ENCODE measurements at regions not wholly inside any gene's neighbourhood (a gene's known extent, or its start where the extent isn't known, plus 50 kb on each side); places are given as distances from the start of the nearest gene placed in this dataset.

DNA sequence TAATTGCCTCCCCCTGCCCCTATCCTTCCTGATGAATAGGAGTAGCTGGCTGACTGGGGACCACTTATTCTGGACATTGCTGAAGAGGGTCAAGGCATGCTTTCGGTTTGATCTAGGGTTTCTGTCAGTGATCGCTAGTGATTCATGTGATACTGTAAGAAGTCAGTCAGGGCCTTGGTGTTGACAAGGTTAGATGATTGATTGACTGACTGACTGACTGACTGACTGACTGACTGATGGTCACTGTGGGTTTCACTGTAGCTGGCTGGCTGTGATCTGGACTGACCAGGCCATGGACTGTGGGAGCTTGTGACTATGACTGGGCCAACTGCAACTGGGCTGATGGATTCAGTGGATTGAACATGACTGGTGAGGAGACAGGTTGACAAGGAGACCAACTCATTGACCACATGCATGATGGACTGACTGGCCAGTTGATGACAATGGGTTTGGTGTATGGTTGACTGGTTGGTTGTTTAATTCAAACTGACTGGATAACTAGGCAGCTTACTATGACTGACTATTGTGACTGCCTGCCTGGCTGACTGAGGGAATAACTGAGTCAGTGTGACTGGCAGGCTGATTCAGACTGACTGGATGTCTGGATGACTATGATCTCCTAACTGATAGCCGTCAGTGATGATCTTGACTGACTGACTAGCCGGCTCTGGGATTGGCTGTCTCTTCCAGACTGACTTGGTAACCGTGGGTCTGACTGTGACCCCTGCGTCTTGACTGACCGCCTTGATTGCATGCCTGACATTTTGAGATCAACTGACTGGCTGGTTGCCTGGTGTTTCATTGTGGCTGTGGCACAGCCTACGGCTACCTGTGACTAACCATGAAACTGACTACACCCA, 509.9 kb downstream of the SHQ1 start:
- no peak for DNase-seq

DNA sequence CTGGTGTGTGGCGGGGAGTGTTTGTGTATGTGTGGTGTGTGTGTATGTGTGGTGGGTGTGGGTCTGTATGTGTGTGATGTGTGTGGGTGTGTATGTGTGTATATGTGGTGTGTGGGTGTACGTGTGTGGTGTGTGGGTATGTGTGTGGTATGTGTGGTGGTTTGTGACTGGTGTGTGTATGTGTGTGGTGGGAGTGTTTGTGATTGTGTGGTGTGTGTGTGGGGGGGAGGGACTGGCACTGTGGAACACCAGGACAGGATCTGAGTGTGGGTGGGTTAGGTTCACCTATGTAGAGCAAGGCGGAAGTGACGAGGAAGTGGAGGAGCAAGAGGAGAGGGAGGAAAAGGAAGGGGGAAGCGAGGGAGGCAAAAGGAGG, 510.8 kb downstream of the SHQ1 start:
- DNase-seq = no peak

DNA sequence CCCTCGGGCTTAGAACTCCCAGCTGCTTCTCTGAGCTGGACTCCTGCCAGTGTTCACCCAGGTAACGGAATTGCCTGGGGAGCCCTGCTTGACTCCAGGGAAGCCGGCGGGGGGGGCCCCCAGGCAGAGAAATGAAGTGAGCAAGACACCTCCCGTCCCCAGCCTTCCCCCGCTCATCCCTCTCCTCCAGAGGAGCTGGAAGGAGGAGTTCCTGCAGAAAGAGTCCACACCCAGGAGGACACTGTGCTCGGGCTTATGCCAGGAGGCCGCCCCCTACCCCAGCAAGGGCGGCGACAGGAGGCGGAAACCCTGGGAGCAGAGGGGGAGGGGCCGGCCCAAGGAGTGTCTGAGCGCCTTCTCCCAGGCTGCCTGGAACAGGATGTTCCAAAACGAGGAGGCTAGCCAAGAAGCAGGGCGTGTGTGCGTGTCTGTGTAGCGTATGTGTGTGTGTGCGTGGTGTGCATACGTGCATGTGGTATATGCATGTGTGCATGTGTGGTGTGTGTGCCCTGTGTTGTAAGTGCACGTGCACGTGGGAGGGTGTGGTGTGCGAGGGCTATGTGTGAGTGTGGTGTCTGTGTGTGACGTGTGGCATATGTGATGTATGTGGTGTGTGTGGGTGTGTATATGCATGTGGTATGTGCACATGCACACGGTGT, 511.3 kb downstream of the SHQ1 start:
- DNase-seq = no peak

DNA sequence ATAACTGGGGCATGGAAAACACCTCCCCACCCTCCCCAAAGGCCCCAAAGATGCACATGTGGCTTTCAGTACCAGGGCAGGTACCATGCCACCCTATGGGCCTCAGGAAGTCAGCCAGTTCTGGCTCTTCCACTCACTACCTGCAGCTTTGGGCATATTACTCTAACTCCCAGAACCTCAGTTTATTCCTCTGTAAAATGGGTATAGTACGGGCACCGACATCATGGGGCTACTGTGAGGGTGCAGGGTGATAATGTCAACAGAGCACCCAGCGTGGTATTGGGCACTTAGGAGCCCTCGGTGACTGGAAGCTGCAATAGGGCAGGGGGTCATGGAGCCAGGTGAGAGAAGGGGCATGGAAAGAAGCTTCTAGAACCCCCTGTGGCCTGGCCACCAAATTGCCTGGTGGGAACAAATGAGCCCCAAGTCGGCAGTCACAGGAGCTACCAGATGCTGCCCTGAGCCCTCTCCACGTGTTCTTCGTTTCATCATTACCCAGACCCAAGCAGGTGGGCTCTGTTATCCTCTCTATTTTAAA, 512.1 kb downstream of the SHQ1 start:
- DNase-seq = no peak

DNA sequence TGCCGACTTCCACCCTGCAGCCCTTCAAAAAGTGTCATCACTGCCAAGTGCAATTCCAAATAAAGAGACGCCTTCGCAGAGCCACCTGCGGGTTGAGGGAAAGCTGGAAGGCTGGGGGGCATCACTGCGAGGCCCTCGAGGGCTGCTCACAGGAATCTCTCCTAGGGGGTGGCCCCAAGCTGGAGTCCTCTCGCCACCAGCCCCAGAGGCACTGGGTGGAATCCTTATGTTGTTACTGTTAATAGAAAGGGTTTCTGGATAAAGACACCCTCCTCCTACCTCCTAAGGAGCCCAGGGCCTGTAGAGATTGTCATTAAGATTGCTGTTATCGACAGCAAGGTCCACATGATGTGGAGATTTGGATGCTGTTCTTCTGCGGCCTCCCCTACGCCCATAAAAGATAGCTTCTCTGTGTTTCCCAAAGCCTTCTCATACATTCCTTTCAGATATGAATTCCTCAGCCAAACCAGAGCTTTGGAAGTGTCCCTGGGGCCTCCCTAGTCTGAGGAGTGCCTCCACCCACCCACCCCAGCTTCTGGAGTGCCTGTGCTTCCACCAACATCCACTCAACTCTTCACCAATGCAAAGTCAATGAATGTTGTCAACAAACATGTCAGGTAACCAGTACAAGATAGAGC, 512.7 kb downstream of the SHQ1 start:
- no peak for DNase-seq

DNA sequence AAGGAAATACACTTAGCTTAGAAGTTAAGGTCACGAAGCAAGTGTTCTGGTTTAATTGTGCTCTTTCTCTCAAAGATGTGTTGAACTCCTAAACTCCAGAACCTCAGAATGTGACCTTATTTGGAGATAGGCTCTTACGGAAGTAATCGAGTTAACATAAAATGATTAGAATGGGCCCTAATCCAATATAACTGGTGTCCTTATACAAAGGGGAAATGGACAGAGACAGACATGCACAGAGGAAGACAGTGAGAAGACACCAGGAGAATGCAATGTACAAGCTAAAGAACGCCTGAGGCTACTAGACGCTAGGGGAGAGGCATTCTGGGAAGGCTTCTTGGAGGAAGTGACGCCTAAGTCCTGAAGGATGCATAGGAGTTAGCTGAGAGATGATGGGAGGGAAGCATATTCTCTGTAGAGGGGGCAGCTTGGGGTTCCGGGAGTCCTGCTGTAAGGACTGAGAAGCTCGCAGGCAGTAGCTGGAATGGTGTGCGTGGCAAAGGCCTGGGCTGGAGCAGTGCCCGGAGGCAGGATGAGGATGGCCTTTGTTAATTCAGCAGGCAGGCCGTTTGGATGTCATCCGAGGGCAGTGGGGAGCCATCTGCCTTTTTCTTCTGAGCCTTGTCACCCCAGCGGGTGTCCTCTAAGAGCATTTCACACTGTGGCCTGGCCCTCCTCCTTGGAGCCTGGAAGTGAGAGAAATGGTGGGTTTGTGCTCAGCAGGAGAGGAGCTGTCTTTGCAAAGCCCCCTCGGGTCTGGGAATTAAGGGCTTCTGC, 513.4 kb downstream of the SHQ1 start:
- no peak for DNase-seq

DNA sequence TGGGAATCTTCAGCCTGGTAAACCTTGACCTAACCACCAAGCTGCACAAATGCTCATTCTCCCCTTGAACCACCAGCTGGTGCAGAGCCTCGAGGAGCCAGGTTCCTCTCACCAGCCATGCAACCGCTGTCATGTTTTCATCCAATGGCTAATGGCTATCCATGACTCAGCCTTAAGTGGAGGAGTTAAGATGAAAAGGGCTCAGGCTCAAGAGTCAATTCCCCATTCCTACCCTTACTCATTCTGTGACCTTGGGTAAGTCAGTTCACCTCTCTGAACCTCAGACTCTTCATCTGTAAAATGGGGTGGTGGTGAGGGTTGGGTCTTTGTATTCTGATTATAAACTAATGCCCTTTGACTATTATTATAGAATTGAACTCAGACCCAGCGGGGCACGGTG, 515.6 kb downstream of the SHQ1 start:
- no peak for DNase-seq

DNA sequence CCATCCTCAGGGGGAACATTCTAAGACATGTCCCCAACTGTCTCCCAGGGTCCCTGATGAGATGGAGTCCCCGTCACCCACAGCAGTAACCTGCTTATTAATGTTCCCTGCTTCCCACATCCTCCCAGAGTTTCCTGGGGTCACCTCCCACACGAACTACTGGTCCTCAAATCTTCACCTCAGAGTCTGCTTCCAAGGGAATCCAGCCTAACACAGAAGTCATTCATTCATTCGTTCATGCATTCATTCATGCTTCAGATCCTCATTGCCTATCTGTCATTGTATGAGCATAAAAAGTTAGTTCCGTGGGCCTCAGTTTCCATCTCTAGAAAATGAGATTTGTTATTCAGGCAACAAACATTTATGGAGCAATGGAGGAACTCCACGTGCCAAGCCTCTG, 516.2 kb downstream of the SHQ1 start:
- DNase-seq = no peak

DNA sequence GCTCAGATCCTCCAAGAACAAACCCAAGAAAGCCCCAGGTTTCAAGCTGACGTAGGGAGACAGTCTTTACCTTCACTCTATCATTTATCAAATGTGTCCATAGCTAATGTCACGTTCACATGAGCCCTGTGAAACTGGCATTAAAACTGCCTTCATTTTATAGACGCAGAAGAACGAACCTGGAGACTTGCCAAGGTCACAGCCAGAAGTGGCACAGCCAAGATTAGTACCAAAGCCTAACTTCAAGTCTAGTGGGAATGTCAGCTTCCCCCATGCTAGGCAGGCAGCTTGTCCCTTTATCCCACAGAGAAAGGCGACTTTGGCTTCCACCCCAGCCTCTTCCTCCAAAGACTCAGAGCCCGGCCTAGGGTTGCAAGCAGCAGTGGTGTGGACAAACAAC, 517.2 kb downstream of the SHQ1 start:
- no peak for DNase-seq

DNA sequence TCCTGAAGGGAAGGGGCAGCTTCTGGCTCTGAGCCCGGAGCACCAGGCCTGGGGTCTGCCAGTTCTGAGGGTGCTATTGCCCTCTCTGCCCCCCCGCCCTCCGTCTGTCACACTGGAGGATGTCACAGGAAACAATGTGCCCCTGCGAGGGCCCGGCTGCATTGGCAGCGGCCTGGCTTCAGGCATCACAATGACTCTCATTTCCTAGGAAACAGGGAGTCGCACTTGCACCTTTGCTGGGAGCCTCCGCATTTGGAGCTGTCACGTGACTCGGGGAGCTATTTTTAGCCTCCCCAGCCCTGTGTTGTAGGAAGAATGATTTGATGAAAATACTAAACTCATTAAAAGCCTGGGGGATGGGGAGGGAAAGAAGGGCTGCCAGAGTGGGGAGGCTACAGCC, 518.9 kb downstream of the SHQ1 start:
- DNase-seq = no peak

DNA sequence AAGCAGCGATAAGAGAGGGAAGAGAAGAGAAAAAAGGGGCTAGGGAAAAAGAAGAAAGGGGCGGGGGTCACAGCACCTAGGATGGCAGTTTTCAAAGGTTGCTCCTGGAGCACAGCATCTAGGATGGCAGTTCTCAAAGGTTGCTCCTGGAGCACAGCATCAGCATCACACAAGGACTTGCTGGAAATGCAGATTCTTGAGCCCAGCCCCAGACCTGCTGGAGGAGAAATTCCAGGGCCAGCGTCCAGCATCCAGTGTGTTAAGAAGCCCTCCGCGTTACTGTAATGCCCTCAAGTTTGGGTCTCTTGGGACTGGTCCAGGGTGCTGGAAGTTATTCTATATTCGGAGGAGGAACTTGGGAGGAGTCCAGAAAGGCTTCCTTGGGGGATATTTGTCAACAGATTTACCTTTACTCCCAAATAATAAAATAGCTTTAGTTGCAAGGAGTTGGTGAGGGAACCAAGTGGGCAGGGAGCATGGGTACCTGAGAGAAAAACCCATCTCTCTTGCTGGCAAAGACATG, 519.4 kb downstream of the SHQ1 start:
- no peak for DNase-seq

DNA sequence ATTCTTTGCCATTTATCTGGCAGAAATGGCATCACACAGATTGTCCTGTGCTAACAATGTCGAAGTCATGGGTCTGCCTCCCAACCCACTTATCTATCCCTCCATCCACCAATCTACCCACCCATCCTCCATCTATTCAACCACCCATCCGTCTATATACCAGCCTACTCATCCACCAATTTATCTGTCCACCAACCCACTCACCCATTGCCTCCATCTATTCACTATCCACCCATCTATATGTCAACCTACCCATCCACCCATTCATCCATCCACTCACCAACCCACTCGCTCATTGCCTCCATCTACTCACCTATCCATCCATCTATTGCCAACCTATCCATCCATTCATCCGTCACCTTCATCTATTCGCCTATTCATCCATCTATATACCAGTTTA, 521.2 kb downstream of the SHQ1 start:
- no peak for DNase-seq

DNA sequence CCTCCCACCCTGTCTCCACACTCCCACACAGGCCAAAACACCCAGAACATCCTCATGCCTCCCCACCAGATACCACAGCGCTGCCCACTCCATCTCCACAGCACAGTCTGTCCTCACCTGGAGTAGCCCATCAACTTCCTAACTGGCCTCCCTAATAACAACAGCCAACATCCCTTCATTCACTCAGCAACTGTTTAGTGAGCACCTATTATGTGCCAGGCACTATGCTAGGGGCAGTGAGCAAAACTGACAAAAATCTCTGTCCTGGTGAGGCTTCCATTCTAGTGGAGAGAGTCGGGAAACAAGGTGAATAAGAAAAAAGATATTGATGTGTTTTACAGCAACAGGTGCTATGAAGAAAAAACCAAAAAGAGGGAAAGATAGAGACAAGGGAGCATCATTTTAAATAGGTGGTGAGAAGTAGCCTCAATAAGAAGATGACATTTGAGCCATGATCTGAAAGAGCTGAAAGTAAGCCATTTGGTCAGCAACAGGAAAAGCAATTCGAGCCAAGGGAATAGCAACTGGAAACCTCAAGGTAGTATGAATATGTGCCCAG, 523.9 kb downstream of the SHQ1 start:
- no peak for DNase-seq

DNA sequence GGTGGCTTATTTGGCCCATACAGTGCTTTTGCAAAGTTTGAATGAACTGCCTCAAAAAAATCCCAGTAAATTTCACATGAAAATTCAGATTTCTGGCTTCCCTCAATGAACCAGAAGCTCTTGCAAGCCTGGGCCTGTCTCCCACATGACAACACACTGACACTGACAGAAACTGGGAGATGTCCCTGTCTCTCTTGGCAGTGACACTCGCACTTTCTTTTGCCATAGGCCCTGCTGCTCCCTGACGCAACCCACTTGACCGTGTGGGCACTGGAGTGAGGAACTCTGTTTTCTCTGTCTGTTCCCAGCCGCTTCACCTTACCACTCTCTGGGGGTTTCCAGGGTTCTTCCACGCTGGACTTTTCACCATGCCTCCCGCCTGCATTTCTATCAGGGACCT, 524.5 kb downstream of the SHQ1 start:
- DNase-seq = no peak

DNA sequence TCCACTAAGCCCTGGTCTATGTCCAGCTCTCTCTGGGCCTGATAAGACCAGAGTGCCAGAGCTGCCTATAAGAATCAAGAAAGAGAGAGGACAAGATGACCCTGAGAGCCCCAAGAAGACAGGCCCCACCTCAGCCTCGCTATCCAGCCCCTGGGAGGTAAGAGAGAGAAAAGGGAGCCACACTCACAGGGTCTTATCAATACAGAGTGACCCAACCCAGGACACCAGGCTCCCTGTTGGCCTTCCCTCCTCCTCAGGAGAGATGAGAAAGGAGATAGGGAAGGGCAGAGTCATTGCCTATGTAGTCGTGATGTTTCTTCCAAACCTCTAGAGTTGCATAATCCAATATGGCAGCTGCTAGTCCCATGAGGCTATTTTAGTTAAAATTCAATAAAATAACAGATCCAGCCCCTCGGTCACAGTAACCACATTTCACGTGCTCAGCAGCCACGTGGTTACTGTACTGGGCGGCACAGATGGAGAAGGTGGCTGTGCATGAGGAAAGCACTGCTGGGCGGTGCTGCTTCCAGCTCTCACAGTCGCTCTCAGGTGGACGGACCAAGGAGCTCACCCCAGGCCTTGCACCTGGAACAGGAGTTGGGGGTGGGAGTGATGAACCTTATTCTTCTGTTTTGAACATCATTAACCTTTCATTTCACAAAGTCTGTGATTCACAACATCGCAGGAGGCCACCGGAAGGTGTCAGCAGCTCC, 525.8 kb downstream of the SHQ1 start:
- DNase-seq = no peak

DNA sequence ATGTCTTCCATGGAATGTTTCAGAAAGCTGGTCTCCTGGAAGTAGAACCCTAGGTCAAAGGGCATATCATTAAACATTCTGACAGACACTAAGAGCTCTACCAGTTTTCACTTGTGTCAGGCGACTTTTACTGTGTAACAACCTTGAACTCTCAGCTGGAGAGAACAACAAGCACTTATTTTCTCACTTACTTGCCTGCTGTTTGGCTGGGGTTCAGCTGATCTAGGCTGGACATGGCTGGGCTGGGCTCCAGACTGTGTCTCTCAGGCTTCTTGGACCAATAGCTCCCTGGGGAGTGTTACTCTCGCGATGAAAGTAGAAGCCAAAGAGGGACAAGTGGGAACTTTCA, 527.3 kb downstream of the SHQ1 start:
- no peak for DNase-seq

DNA sequence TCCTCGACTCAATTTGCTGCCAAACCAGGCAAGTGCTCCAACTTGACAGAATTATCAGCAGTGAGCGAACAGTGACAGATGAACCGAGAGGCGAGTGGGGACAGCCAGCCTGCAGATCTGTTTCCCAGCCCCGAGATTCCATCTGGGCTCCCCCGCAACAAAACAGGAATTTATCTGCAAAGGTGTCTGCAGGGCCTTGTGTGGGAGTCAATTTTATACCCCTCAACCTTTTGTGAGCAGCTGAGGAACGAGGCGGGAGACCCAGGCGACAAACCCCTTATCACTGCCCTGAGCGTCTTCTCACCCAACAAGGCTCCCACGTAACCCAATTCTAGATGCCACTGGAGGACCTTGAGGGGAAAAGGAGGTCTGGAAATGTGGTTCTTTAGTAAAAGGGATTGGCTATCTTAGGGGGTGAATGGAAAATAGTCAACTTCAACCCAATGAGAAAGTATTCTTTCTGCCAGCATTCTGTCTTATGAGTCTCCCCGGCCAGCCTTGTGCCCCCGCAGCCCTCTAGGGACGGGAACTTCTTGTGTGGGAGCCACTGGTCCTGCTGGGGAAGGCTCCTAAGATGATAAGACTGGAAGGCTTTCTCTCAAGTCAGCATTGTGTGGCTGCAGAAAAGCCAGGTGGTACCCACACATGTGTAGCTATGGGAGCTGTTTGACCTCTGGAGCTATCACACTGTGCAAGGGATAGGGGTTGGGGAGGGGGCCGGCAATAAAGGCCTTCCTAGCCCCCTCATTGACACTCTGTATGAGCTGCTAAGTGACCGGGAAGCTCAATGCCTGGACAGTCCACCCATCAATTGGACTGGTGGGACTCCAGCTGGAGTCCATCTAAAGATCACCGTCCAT, 527.9 kb downstream of the SHQ1 start:
- DNase-seq = no peak

DNA sequence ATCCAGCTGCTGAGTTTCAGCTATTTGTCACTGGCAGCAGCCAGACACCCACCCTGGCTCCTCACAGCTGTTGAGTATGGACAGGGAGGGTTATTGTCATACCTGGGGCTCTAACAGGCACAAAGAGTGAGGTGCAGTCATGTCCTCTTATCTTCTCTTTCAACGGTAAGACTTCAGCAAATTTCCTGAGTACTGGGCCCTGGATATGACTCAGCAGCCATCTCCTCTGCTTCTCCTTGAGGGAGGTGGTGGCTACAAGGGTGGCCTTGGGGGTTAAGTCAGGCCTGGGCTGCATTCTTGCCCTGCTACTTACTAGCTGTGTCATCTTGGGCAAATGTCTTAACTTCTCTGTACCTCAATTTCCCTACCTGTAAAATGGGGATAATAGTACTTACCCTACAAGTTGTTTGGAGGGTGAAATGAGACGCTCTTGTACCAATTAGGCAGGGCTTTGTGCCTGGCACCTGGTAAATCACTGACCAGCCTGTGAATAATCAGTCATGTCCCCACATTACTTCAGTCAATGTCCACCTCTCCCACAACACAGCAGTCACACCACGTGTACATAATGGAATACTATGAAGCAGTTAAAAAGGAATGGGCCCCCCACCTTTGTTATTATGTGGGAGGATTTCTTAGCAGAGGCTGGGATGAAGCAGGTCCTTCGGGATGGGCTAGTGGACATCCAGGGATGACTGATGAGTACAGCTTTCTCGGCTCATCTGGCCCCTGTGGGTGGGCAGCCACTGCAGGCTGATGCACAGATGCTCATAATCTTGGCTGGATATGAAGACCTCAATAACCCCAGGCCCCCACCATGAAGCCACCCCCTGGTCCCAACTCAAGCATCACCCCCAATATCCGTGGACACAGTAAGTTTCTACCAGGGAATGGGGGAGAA, 528.8 kb downstream of the SHQ1 start:
- DNase-seq = no peak

DNA sequence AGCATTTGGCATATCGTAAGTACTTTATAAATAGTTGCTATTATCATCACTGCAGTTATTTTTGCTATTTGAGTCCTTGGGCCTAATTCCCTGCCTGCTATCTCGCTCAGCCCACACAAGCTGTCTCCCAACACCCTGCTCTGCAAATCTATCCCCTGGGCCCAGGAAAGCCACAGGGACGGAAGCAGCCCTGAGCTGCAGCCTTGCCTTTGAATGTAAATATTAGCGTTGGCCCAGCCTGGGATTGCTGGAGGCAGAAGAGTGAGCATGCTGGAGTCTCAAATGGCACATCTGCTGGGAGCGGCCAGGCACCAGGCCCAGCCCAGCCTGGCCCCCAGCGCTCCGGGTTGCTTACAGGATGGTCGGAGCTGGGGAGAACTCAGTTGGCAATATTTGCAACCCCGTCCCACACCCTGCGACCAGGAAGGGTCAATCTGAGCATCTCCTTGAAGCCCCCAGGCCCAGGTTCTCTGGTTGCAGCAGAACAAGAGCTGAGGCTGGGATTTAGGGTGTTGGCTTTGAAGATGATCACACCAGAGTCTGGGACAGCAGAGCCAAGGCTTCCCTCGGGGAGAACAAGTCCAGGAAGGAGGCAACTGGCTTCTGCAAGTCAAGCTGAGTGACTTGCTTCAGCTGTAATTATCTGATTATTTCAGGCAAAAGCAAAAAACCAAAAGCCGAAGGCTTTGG, 529.6 kb downstream of the SHQ1 start:
- no peak for DNase-seq
